Transverse colon (tissue), 4 donors: ENCODE measurements at regions not wholly inside any gene's neighbourhood (a gene's known extent, or its start where the extent isn't known, plus 50 kb on each side); places are given as distances from the start of the nearest gene placed in this dataset.

Experiments
- DNase-seq: peaks from one replicate; pipeline ENCODE4 v3.0.0-alpha.2; 2019
- H3K27ac ChIP-seq, 4 donors: fragments of 200-600 bp; sonication (generic); 2 replicates each; pipeline ENCODE4 v1.5.1; 2016 to 2018; ENCODE audit warnings: inconsistent platforms in 4 of 4
- H3K27me3 ChIP-seq: fragments of 200-600 bp; sonication (generic); 2 replicates; pipeline ENCODE4 v1.5.1; 2017; ENCODE audit warnings: inconsistent platforms
- H3K36me3 ChIP-seq, 4 donors: fragments of 200-600 bp; sonication (generic); 2 replicates each; pipeline ENCODE4 v1.5.1; 2017 to 2019; ENCODE audit warnings: inconsistent platforms in 4 of 4
- H3K4me1 ChIP-seq, 4 donors: fragments of 200-600 bp; sonication (generic); 2 replicates each; pipeline ENCODE4 v1.5.1; 2017 to 2020; ENCODE audit warnings: inconsistent platforms in 4 of 4
- H3K4me3 ChIP-seq, 4 donors: fragments of 200-600 bp; sonication (generic); 1 replicate in 1 of 4; 2 replicates in 3 of 4; pipeline versions ENCODE4 v1.5.1 to v1.6.1; 2017 to 2019; ENCODE audit warnings: inconsistent platforms in 4 of 4
- H3K9me3 ChIP-seq, 2 donors: fragments of 200-600 bp; sonication (generic); 2 replicates each; pipeline ENCODE4 v1.5.1; 2017 to 2019; ENCODE audit warnings: inconsistent platforms in 2 of 2
- CTCF ChIP-seq, 5 experiments: fragments of 200-600 bp in 3 of 5; fragments of 450-650 bp in 2 of 5; sonication (generic) in 3 of 5; IDR thresholded peaks; 1 replicate in 2 of 5; 2 replicates in 3 of 5; pipeline ENCODE4 v1.5.1; 2016 to 2017; ENCODE audit warnings: antibody characterized with exemption in 5 of 5, inconsistent platforms in 3 of 5, mild to moderate bottlenecking in 2 of 5, moderate library complexity in 1 of 5
- EP300 ChIP-seq: sonication (generic); formaldehyde crosslinking; IDR thresholded peaks from one replicate; pipeline ENCODE4 v1.6.1; 2017; ENCODE audit warnings: antibody characterized with exemption, low read depth
- POLR2A ChIP-seq: fragments of 450-650 bp; IDR thresholded peaks from one replicate; pipeline ENCODE4 v1.6.1; 2016; ENCODE audit warnings: antibody characterized with exemption, mild to moderate bottlenecking, moderate library complexity
- POLR2AphosphoS5 ChIP-seq, 3 donors: sonication (generic); formaldehyde crosslinking; IDR thresholded peaks; one replicate each; pipeline ENCODE4 v1.6.1; 2016; ENCODE audit warnings: antibody characterized with exemption in 3 of 3
- WGBS, 2 donors: methylation state at CpG; one replicate each; pipeline ENCODE4 v1.1.5; 2018; ENCODE audit warnings: low coverage in 1 of 2; 5-methylcytosine and 5-hydroxymethylcytosine counted together
- in situ Hi-C, 4 donors: fragments of 200-750 bp; cut with MboI; loops; one replicate each; pipeline versions ENCODE4 v1.15.0 to v1.15.1; 2017; ENCODE audit warnings: low sequenced_read_pairs in 3 of 4, low pct_ligation_motif_present in 1 of 4, low pct_unique_long_range_greater_than_20kb in 1 of 4
- intact Hi-C: fragments of 100-400 bp; cut with DNase I; formaldehyde crosslinking; loops from one replicate; pipeline ENCODE4 v1.15.1; 2023; ENCODE audit warnings: low total_unique reads

- intact Hi-C loops (no loop called here), in situ Hi-C loops (no loop called here)
- no peak for TF ChIP-seq EP300
- TF ChIP-seq POLR2AphosphoS5 (IDR thresholded peaks at IDR 0.05) = no peak
- TF ChIP-seq POLR2A = no peak
- no peak for TF ChIP-seq CTCF (IDR thresholded peaks at IDR 0.05)
- Histone ChIP-seq H3K9me3 (no peaks in the 10 kb centered on the region), H3K4me3 (no peak overlapping the region), H3K27ac (no peak overlapping the region), H3K36me3 (no peaks in the 10 kb centered on the region), H3K4me1 (no peaks in the 10 kb centered on the region), H3K27me3 (no peaks in the 10 kb centered on the region)
- DNase-seq = no peak
- WGBS, 2 donors = 92 to 93% methylated on average over 2 of the region's 2 CpGs
Observed at GRCh38 chr13:75935805-75936204, 299.7 kb downstream of the LMO7 start.

GRCh38 chr13:75934889-75935288, 298.8 kb downstream of the LMO7 start:
- WGBS, 2 donors = 50 to 58% methylated on average over 1 of the region's 1 CpG
- intact Hi-C loops (no loop called here), in situ Hi-C loops (no loop called here)
- DNase-seq = no peak
- no peaks in the 10 kb centered on the region for H3K9me3 ChIP-seq
- H3K27ac ChIP-seq = no peak overlapping the region
- H3K36me3 ChIP-seq = no peaks in the 10 kb centered on the region
- no peak overlapping the region for H3K4me3 ChIP-seq
- no peaks in the 10 kb centered on the region for H3K4me1 ChIP-seq
- no peaks in the 10 kb centered on the region for H3K27me3 ChIP-seq
- no peak for TF ChIP-seq EP300
- no peak for TF ChIP-seq CTCF (IDR thresholded peaks at IDR 0.05)
- no peak for TF ChIP-seq POLR2A

- in situ Hi-C loops (no loop called here), intact Hi-C loops (no loop called here)
- H3K36me3 ChIP-seq = no peaks in the 10 kb centered on the region
- no peak overlapping the region for H3K27ac ChIP-seq
- no peak overlapping the region for H3K4me3 ChIP-seq
- DNase-seq = no peak
- no peaks in the 10 kb centered on the region for H3K4me1 ChIP-seq
- H3K27me3 ChIP-seq = no peaks in the 10 kb centered on the region
- H3K9me3 ChIP-seq = no peaks in the 10 kb centered on the region
- 69 to 78% methylated on average over 3 to 4 of the region's 4 CpGs for WGBS, 2 donors
- no peak for TF ChIP-seq POLR2A
- no peak for TF ChIP-seq EP300
- no peak for TF ChIP-seq POLR2AphosphoS5 (IDR thresholded peaks at IDR 0.05)
- TF ChIP-seq CTCF (IDR thresholded peaks at IDR 0.05) = no peak
Observed at GRCh38 chr13:75932636-75933035, 296.5 kb downstream of the LMO7 start.

- TF ChIP-seq CTCF (IDR thresholded peaks at IDR 0.05) = no peak
- no peak for TF ChIP-seq EP300
- no peak for TF ChIP-seq POLR2AphosphoS5 (IDR thresholded peaks at IDR 0.05)
- TF ChIP-seq POLR2A = no peak
- H3K27ac ChIP-seq = no peak overlapping the region
- no peak overlapping the region for H3K4me3 ChIP-seq
- intact Hi-C loops (no loop called here), in situ Hi-C loops (no loop called here)
- H3K9me3 ChIP-seq = no peaks in the 10 kb centered on the region
- H3K4me1 ChIP-seq = no peaks in the 10 kb centered on the region
- no peaks in the 10 kb centered on the region for H3K36me3 ChIP-seq
- H3K27me3 ChIP-seq = no peaks in the 10 kb centered on the region
- no peak for DNase-seq
- 67 to 89% methylated on average over 1 of the region's 1 CpG for WGBS, 2 donors
Observed at GRCh38 chr13:75931116-75931515, 295.0 kb downstream of the LMO7 start.
